ENCODE measurements at regions not wholly inside any gene's neighbourhood (a gene's known extent, or its start where the extent isn't known, plus 50 kb on each side); places are given as distances from the start of the nearest gene placed in this dataset.

- Histone ChIP-seq H2AFZ (ENCODE audit: low read length) (no peak overlapping the region), H3K27me3 (ENCODE audit: insufficient read depth, low read length) (no peaks in the 10 kb centered on the region), H3K4me2 (ENCODE audit: insufficient read depth, low read length) (no peak overlapping the region), H3K27ac (ENCODE audit: low read depth, low read length) (no peak overlapping the region), H3K4me1 (ENCODE audit: insufficient read depth, low read length) (no peaks in the 10 kb centered on the region), H3K79me2 (ENCODE audit: insufficient read depth, low read length) (no peaks in the 10 kb centered on the region), H3K36me3 (ENCODE audit: insufficient read depth, low read length) (no peaks in the 10 kb centered on the region), H3K9me3 (ENCODE audit: low read depth, low read length) (no peaks in the 10 kb centered on the region), H3K4me3 (ENCODE audit: insufficient read depth, low read length) (no peak overlapping the region), H4K20me1 (ENCODE audit: insufficient read depth, low read length) (no peaks in the 10 kb centered on the region)
- no peak for DNase-seq (ENCODE audit: insufficient read length, low spot score, missing footprints)
- TF ChIP-seq CTCF (IDR thresholded peaks at IDR 0.05; ENCODE audit: extremely low read depth, low read depth, low read length), result no peak
Measured at GRCh38 chr12:59085690-59086089, 165.4 kb upstream of the LRIG3 start.

- Histone ChIP-seq H3K4me3 (ENCODE audit: insufficient read depth, low read length) (no peak overlapping the region), H3K4me2 (ENCODE audit: insufficient read depth, low read length) (peak overlapping the region; percentile 1), H4K20me1 (ENCODE audit: insufficient read depth, low read length) (no peaks in the 10 kb centered on the region), H3K79me2 (ENCODE audit: insufficient read depth, low read length) (no peaks in the 10 kb centered on the region), H2AFZ (ENCODE audit: low read length) (peak overlapping the region; percentile 86), H3K27me3 (ENCODE audit: insufficient read depth, low read length) (no peaks in the 10 kb centered on the region), H3K36me3 (ENCODE audit: insufficient read depth, low read length) (no peaks in the 10 kb centered on the region), H3K27ac (ENCODE audit: low read depth, low read length) (no peak overlapping the region), H3K9me3 (ENCODE audit: low read depth, low read length) (no peaks in the 10 kb centered on the region), H3K4me1 (ENCODE audit: insufficient read depth, low read length) (no peaks in the 10 kb centered on the region)
- DNase-seq (ENCODE audit: insufficient read length, low spot score, missing footprints), result peak; percentile 50
- no peak for TF ChIP-seq CTCF (IDR thresholded peaks at IDR 0.05; ENCODE audit: extremely low read depth, low read depth, low read length)
Measured at GRCh38 chr12:59084511-59085375, 164.4 kb upstream of the LRIG3 start.

GRCh38 chr12:59082952-59083351, 162.6 kb upstream of the LRIG3 start:
- H3K79me2 ChIP-seq (ENCODE audit: insufficient read depth, low read length), result no peaks in the 10 kb centered on the region
- H3K4me3 ChIP-seq (ENCODE audit: insufficient read depth, low read length), result no peak overlapping the region
- H3K36me3 ChIP-seq (ENCODE audit: insufficient read depth, low read length), result no peaks in the 10 kb centered on the region
- H3K4me1 ChIP-seq (ENCODE audit: insufficient read depth, low read length), result no peaks in the 10 kb centered on the region
- DNase-seq (ENCODE audit: insufficient read length, low spot score, missing footprints), result no peak
- H3K27ac ChIP-seq (ENCODE audit: low read depth, low read length), result no peak overlapping the region
- no peaks in the 10 kb centered on the region for H3K9me3 ChIP-seq (ENCODE audit: low read depth, low read length)
- no peaks in the 10 kb centered on the region for H4K20me1 ChIP-seq (ENCODE audit: insufficient read depth, low read length)
- H3K27me3 ChIP-seq (ENCODE audit: insufficient read depth, low read length), result no peaks in the 10 kb centered on the region
- no peak overlapping the region for H3K4me2 ChIP-seq (ENCODE audit: insufficient read depth, low read length)
- no peak overlapping the region for H2AFZ ChIP-seq (ENCODE audit: low read length)
- no peak for TF ChIP-seq CTCF (IDR thresholded peaks at IDR 0.05; ENCODE audit: extremely low read depth, low read depth, low read length)

- H3K4me2 ChIP-seq (ENCODE audit: insufficient read depth, low read length), result no peak overlapping the region
- no peaks in the 10 kb centered on the region for H3K36me3 ChIP-seq (ENCODE audit: insufficient read depth, low read length)
- H3K9me3 ChIP-seq (ENCODE audit: low read depth, low read length), result no peaks in the 10 kb centered on the region
- H3K4me1 ChIP-seq (ENCODE audit: insufficient read depth, low read length), result no peaks in the 10 kb centered on the region
- no peaks in the 10 kb centered on the region for H3K27me3 ChIP-seq (ENCODE audit: insufficient read depth, low read length)
- H3K79me2 ChIP-seq (ENCODE audit: insufficient read depth, low read length), result no peaks in the 10 kb centered on the region
- no peak overlapping the region for H3K4me3 ChIP-seq (ENCODE audit: insufficient read depth, low read length)
- no peak overlapping the region for H2AFZ ChIP-seq (ENCODE audit: low read length)
- DNase-seq (ENCODE audit: insufficient read length, low spot score, missing footprints), result no peak
- no peaks in the 10 kb centered on the region for H4K20me1 ChIP-seq (ENCODE audit: insufficient read depth, low read length)
- H3K27ac ChIP-seq (ENCODE audit: low read depth, low read length), result no peak overlapping the region
- no peak for TF ChIP-seq CTCF (IDR thresholded peaks at IDR 0.05; ENCODE audit: extremely low read depth, low read depth, low read length)
Measured at GRCh38 chr12:59080101-59080500, 159.8 kb upstream of the LRIG3 start.

All from osteoblast (primary cell).